Ishikawa (cell line): ENCODE measurements at regions not wholly inside any gene's neighbourhood (a gene's known extent, or its start where the extent isn't known, plus 50 kb on each side); places are given as distances from the start of the nearest gene placed in this dataset.

Experiments used
- EP300 ChIP-seq: IDR thresholded peaks from 2 replicates; pipeline ENCODE4 v1.6.1; 2012; ENCODE audit warnings: borderline replicate concordance
- MAX ChIP-seq: IDR thresholded peaks from 2 replicates; pipeline ENCODE4 v1.6.1; 2012
- REST ChIP-seq: IDR thresholded peaks from 2 replicates; pipeline ENCODE4 v1.6.1; 2012; ENCODE audit warnings: low read depth, mild to moderate bottlenecking
- TAF1 ChIP-seq: IDR thresholded peaks from 2 replicates; pipeline ENCODE4 v1.6.1; 2012; ENCODE audit warnings: low read depth, mild to moderate bottlenecking
- ZBTB7A ChIP-seq: IDR thresholded peaks from 2 replicates; pipeline ENCODE4 v1.6.1; 2012; ENCODE audit warnings: low read depth

- TF ChIP-seq ZBTB7A (no peak), EP300 (no peak), MAX (no peak), REST (no peak), TAF1 (no peak)
These were observed 109.7 kb upstream of the GMNC start for GRCh38 chr3:190972196-190972595.
